NCI-H2107 treated with DMSO at 0.1 percent for 48 hours (cell line): ENCODE measurements at regions not wholly inside any gene's neighbourhood (a gene's known extent, or its start where the extent isn't known, plus 50 kb on each side); places are given as distances from the start of the nearest gene placed in this dataset.
A peak's percentile ranks its signal among the peaks of the same experiment; 100 is the strongest.

Experiments used
- DNase-seq: peaks from one replicate; lab custom pipeline; 2025; ENCODE audit not compliant: unreplicated experiment; lab: John Stamatoyannopoulos, UW

GRCh38 chr9:129390541-129390940, 212.5 kb upstream of the IER5L start:
- DNase-seq, result no peak

GRCh38 chr9:129387822-129388221, 209.8 kb upstream of the IER5L start:
- DNase-seq, result no peak

- DNase-seq, result no peak
Measured at GRCh38 chr9:129386812-129387177, 208.7 kb upstream of the IER5L start.

GRCh38 chr9:129385211-129385934, 207.3 kb upstream of the IER5L start:
- no peak for DNase-seq

- no peak for DNase-seq
Measured at GRCh38 chr9:129384491-129385210, 206.6 kb upstream of the IER5L start.

- DNase-seq, result peak; percentile 13
Measured at GRCh38 chr9:129383561-129384490, 205.8 kb upstream of the IER5L start.

- peak; percentile 65 for DNase-seq
Measured at GRCh38 chr9:129383019-129383560, 205.0 kb upstream of the IER5L start.

- peak; percentile 65 for DNase-seq
Measured at GRCh38 chr9:129382281-129383018, 204.4 kb upstream of the IER5L start.

- no peak for DNase-seq
Measured at GRCh38 chr9:129381481-129381957, 203.5 kb upstream of the IER5L start.

GRCh38 chr9:129380961-129381401, 202.9 kb upstream of the IER5L start:
- no peak for DNase-seq

GRCh38 chr9:129379886-129380285, 201.8 kb upstream of the IER5L start:
- no peak for DNase-seq

GRCh38 chr9:129379181-129379836, 201.2 kb upstream of the IER5L start:
- DNase-seq, result no peak

- no peak for DNase-seq
Measured at GRCh38 chr9:129377931-129378661, 200.0 kb upstream of the IER5L start.

GRCh38 chr9:129377181-129377580, 199.1 kb upstream of the IER5L start:
- DNase-seq, result no peak

- no peak for DNase-seq
Measured at GRCh38 chr9:129375845-129376244, 197.8 kb upstream of the IER5L start.

- DNase-seq, result no peak
Measured at GRCh38 chr9:129374651-129375050, 196.6 kb upstream of the IER5L start.

GRCh38 chr9:129374231-129374630, 196.2 kb upstream of the IER5L start:
- DNase-seq, result no peak

- DNase-seq, result no peak
Measured at GRCh38 chr9:129373361-129373760, 195.3 kb upstream of the IER5L start.

GRCh38 chr9:129370770-129371169, 192.7 kb upstream of the IER5L start:
- no peak for DNase-seq
